GM21423 (cell line): ENCODE measurements at regions not wholly inside any gene's neighbourhood (a gene's known extent, or its start where the extent isn't known, plus 50 kb on each side); places are given as distances from the start of the nearest gene placed in this dataset.

Experiments used
- ATAC-seq: cut with Tn5 transposase; IDR thresholded peaks from one replicate; pipeline ENCODE4 v1.9.1; 2021; ENCODE audit warnings: mild to moderate bottlenecking, moderate library complexity; ENCODE audit not compliant: unreplicated experiment

- no peak for ATAC-seq
Observed at GRCh38 chr17:79377230-79377786, 233.5 kb downstream of the RBFOX3 start.

GRCh38 chr17:79374807-79375206, 236.0 kb downstream of the RBFOX3 start:
- no peak for ATAC-seq

- no peak for ATAC-seq
Observed at GRCh38 chr17:79374087-79374689, 236.7 kb downstream of the RBFOX3 start.

GRCh38 chr17:79372470-79373238, 238.2 kb downstream of the RBFOX3 start:
- no peak for ATAC-seq

GRCh38 chr17:79371984-79372383, 238.9 kb downstream of the RBFOX3 start:
- no peak for ATAC-seq

- ATAC-seq = no peak
Observed at GRCh38 chr17:79370594-79370993, 240.3 kb downstream of the RBFOX3 start.

GRCh38 chr17:79370126-79370525, 240.7 kb downstream of the RBFOX3 start:
- no peak for ATAC-seq

GRCh38 chr17:79369532-79369931, 241.3 kb downstream of the RBFOX3 start:
- no peak for ATAC-seq

- no peak for ATAC-seq
Observed at GRCh38 chr17:79369001-79369400, 241.8 kb downstream of the RBFOX3 start.

- no peak for ATAC-seq
Observed at GRCh38 chr17:79368521-79368920, 242.3 kb downstream of the RBFOX3 start.

GRCh38 chr17:79366988-79367571, 243.8 kb downstream of the RBFOX3 start:
- ATAC-seq = no peak

- no peak for ATAC-seq
Observed at GRCh38 chr17:79365836-79366770, 244.7 kb downstream of the RBFOX3 start.

- no peak for ATAC-seq
Observed at GRCh38 chr17:79365351-79365750, 245.5 kb downstream of the RBFOX3 start.

- no peak for ATAC-seq
Observed at GRCh38 chr17:79364315-79365094, 246.3 kb downstream of the RBFOX3 start.

GRCh38 chr17:79363552-79364275, 247.1 kb downstream of the RBFOX3 start:
- ATAC-seq = no peak

- ATAC-seq = no peak
Observed at GRCh38 chr17:79362772-79363305, 248.0 kb downstream of the RBFOX3 start.

- no peak for ATAC-seq
Observed at GRCh38 chr17:79361873-79362771, 248.7 kb downstream of the RBFOX3 start.

GRCh38 chr17:79361221-79361734, 249.6 kb downstream of the RBFOX3 start:
- no peak for ATAC-seq
